HG02798 (cell line): ENCODE measurements at regions not wholly inside any gene's neighbourhood (a gene's known extent, or its start where the extent isn't known, plus 50 kb on each side); places are given as distances from the start of the nearest gene placed in this dataset.

Source experiments
- ATAC-seq: cut with Tn5 transposase; IDR thresholded peaks from one replicate; pipeline ENCODE4 v1.9.1; 2021; ENCODE audit warnings: mild to moderate bottlenecking; ENCODE audit not compliant: unreplicated experiment, poor library complexity

DNA sequence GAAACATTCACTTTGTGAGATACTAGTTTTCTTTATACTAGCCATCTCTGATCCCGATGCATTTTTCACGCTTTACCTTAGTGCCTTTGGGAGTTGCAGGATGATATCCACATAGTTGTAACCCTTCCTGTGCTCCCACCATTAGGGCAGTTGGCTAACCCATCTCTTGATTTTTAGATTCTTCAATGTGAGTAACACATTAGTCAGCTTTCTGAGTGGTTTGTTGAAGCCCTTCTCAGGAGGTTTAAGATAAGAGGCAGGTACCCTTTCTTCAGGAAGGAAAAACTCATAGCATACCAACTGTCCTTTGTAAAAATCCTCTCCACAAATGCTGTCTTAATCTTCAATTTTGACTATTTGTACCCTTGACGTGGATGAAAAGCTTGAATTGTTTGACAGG lies 392.3 kb downstream of the DMAC1 start:
- ATAC-seq, result no peak

DNA sequence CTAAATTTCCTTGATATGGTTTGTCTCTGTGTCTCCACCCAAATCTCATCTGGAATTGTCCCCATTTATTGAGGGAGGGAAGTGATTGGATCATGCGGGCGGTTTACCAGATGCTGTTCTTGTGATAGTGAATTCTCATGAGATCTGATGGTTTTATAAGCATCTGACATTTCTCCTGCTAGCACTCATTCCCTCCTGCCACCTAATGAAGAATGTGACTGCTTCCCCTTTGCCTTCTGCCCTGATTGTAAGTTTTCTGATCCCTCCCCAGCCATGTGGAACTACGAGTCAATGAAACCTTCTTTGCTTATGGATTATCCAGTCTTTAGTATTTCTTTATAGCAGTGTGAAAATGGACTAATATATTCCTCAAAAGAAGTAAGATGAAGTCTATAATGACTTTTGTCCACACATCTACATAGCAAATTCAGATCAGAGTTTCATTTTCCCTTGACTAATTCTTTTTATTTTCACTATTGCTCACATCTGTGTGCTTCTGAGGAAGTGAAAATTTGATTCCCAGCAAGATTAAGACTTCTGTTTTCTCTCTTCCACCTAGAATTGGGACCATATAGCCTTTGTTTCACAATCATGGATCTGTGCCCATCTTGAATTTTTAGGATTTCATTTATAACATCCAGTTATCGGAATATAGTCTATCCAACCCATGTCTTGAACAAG lies 393.5 kb downstream of the DMAC1 start:
- ATAC-seq, result peak; percentile 73

DNA sequence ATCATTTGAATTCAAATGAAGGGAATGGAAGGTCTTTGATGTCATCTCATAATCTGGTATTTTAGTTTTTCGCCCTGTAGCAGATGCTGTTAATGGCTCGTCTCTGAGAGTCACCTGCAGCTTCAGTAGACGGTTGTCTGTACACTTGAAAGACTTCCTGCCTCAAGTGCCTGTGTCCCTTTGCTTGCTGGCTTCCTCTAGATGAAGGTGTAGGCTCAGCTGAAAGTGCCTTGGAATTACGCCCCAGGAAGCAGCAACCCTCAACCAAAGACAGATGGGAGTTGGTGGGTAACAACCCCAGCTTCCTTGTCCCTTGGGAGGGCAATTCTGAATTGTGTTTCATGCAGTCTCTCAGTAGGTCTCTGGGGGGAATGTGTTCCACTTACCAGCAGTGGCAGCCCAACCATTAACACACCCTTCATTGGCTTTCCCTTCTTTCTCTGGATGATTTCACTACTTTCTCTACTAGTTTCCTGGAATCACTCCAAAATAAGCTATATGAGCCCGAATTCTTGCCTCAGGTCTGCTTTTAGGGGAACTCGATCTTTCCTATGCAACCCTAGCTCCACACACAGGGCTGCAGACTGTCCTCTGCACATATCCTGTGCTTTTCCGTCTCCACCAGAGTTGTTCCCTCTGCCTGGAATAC lies 395.6 kb downstream of the DMAC1 start:
- ATAC-seq, result no peak

DNA sequence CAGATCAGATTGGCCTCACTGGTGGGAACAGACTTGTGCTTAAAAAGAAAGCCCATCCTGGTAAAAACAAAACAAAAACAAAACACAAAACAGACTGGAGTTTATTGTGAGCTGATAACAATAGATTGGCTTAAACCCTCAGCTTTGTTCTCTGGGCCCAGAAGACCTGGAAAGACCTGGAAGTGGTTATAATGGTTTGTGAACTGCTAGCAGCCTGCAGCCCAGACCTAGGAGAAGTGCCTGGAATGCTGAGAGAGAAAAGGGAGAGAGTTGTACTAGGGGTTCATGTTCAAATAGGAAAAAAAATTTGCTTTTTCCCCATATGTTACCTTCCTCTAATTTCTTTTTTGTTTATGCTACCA lies 396.6 kb downstream of the DMAC1 start:
- no peak for ATAC-seq

DNA sequence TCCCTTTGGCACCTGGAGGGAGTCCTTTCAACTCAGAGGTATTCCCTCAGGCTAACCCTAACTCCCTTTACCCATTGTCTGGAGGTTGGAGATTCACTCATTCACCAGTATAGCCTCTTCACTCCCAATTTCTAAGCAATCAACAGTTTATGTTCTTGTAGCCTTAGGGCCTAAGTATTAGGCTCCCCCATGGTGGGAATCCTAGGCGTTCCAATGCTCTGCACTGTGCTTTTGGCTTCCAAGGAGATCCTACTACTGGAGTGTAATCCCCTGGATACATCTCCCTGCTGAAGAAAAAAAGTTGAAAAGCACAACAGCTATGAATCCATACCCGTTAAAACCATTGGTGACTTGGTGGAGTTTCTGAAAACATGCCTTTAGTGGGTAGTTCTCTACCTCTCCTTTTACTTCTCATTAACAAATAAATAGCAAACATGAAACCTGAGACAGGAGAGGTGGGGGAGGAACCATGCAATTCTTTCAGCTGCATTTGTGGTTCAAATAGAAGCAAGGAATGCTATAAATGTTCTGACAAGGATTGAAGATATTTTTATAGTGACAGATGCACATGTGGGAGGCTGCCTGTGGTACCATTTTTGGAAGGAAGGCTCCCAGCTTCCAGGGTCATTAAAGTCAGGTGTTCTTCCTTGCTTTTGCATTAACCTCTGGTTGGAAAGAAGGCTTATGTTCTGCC lies 397.1 kb downstream of the DMAC1 start:
- ATAC-seq, result no peak

DNA sequence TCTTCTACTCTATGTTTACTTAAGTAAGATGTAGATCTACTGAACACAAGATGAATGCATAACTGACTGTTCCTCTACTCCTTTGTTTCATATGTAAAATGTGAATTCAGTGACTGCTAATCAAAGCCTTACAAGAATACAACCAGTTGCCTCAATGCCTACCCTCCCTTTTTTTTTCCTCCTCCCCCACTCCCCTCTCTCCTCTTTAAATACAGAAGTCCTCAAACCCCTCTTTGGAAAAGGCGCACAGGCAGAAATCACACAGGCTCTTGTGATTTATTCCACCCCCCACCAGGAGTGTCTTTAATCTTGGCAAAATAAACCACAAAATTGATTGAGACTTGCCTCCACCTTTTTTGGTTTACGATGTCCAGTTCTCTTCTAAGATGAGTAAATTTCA lies 398.5 kb downstream of the DMAC1 start:
- ATAC-seq, result no peak

DNA sequence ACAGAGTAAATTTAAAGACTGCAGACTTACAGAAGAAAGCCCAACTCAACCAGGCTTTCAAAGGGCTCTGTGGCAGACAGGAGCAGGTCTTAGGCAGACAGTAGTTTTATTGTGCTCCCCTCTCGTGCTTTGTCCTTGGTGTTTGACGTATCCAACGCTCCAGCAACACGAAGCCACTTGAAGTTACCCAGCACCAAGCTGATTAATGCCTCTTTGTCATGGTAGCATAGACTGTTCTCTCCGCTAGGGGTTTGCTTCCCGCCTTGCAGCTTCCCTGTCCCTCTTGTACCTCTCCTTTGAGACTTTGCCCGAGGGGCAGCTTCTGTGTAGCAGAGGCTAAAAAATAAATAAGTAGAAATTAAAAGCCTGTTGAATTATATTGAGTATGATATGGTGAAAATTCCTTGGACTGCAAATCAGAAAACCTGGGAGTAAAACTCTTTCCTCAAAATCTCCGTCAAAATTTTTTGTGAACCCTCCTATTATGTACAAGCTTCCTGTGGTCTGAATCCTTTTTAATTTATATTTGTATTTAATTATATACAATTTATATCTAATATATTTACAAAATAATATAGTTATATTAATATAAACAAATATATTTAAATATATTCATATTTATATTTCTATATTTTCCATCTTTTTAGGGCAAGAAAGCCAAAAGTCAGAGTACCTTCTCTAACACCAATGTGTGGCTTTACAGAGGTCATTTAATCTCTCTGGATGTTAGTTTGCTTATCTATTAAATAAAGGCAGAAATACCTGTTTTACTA lies 405.4 kb downstream of the DMAC1 start:
- no peak for ATAC-seq

DNA sequence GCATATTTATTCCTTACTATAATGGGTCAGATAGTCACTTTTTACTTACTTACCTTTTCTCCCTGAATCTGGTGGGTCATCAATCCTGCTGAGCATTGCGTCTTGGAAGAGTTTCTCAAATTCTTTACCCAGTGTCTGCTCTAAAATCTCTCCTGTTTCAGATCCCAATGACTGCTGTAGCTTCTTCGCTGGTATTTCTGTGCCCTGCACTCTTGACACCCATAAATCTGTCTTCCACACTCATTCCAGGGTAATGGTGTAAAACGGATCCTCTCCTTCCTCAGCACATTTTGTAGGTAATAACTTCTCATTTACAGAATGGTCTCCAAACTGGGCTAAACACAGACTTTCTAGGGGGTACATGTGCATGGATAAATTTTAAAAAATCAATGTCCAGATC lies 407.4 kb downstream of the DMAC1 start:
- no peak for ATAC-seq

DNA sequence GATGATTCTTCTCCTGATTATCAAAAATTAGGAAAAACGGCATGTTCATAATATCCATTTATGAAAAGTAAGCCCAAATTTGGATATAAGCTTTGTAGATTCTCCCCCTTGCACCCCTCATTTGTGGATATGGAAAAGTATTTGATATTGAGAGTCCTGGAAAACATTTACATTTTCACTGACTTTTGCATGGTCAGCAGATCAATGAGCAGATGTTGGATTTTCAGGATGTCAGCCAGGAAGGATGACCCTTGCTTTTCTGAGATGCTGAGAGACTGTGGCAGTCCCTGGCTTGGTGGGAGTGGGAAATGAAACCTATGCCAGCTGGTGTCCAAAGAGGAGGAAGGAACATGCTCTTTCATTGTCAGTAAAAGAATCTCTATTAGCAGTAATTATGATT lies 410.8 kb downstream of the DMAC1 start:
- ATAC-seq, result no peak

DNA sequence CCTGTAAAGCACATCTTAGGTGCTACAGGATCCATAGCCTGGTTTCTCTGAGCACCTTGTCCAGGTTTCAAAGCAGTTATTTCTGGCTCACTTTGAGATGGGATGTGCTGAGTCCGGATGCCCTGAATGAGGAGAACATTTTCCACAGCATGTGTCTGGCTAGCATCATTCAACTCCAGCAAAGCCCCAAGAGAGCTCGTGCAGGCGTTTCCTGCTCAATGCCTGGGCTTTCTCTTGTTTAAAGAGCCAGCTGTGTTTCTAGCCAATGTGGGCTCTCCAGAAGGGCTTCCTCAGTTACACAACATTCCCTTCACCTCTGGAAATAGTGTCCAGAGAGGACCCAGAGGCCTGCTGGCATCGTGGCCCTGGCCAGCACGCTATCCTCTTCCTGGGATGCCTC lies 411.7 kb downstream of the DMAC1 start:
- no peak for ATAC-seq

DNA sequence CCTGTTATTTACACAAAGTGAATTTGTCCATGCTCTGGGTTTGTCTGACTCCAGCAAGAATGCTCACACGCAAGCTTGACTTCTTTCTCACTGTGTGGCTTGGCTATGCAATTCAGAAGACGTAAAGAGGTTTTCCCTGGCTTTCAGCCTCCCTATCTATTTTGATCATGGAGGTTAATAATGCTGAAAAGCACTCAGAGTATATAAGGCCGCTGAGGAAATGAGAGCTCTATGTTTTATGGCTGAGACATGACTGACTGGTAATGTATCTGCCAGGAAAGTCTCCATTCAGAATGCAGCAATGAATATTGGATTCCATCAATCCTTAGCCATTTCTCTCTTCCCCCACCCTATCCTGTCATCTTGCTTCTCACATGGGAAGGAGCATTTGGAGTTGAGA lies 417.3 kb downstream of the DMAC1 start:
- ATAC-seq, result no peak

DNA sequence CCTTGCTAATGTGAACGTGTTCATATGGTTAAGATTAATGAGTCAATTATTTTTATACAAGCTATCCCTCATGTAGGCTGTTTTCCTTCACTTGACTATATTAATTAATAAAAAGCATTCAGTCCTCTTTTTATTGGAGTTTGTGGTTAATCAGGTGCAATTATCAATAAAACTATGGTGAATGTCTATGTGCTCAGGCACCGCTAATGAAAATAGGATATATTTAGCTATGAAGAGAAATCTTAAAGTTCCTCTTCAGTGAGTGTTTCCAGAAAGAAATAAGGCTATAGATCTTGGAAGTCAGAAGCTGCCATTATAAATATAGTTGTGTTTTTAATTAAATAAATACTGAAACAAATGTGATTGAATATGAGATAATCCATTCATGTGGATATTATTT lies 422.1 kb downstream of the DMAC1 start:
- ATAC-seq, result no peak

DNA sequence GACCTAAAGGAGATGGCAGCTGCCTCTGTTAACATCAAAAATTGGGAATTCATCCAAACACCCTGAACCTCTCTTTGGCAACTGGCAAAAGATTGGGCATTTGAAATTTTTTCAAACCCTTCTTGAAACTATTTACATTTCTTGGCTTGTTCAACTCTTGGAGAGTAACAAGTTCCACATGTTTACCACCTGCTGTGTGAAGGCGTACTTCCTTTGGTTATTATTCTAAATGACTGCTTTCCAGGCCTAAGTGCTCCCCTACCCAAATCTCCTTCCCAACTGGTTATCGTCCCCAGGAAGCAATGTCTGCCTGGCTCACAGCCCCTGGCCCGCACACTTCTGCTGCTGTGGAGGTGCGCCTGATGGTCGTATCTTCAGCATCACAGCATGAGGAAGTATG lies 422.7 kb downstream of the DMAC1 start:
- no peak for ATAC-seq

DNA sequence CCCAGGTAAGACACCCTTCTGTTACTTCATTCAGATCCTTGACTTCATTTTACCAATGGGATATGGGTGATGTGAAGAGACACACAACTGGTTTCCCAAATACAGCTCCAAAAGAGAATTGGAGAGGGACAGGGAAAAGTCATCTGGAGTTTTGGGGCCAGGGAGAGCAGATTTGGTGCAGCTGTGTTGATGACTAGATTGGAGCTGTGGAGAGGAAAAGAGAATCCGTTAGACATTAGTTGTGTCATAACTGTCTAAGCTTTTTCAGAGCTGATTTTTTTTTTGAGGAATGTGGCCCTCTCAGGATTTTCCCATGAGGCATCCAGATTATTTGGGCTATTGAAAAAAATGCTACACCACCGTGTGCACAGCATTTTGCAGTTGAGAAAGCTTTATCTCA lies 423.4 kb downstream of the DMAC1 start:
- no peak for ATAC-seq

DNA sequence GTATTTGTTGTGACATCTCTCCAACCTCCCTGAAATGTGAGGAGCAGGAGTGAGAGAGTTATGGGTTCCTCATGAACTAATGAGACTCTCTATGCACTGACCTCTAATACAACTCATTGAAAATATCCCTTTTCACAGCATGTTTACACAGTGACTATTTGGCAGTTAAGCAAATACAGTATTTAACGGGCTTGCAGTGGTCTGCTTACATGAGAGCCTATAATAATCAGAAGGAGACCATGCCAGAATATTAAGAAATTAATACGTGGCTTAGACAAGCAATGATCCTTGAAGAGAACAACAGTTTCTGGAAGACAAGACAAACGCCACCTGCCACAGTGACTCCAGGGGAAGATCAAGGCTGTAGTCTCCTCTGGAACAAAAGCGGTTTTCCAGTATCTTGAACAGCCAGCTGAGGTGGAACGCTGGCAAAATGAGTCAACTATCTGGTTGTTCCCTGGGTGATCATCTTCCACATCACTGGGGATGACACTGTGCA lies 424.5 kb downstream of the DMAC1 start:
- ATAC-seq, result no peak

DNA sequence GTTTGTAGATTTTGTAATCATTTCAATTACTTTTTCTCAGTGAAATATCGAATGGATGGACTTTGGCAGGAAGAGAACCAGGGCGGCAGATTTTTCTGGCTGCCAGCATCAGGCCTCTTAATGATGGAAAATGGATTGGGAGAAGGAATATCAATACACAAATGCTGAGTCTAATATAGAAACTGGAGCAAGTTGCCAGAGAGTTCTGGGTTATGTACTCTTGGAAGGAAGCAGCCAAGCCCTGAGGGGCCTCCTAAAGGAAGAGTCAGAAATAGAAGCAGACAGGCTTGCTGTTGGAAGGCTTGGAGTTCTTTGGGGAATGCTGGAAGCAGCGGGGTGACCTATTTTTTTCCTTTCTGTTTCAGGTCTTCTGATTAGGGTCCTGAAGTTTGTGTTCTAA lies 428.6 kb downstream of the DMAC1 start:
- ATAC-seq, result no peak

DNA sequence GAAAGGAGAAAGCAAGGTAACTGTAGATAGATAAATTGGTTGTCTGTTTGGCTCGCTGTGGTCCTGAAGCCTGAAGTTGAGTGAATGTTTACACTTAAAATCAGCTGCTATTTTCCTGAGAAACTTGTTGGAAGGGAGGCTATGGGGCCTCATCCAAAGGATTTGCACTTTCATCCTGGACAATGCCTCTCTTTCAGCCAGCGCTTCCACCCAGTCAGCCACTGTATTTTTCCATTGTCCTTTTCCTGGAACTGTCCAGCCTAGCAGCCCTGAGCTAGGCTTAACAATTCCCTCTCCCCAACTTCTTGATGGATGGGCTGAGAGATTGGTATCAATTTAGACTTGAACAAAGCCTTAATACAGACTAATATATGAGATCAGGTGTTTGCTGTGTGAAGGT lies 429.2 kb downstream of the DMAC1 start:
- ATAC-seq, result no peak

DNA sequence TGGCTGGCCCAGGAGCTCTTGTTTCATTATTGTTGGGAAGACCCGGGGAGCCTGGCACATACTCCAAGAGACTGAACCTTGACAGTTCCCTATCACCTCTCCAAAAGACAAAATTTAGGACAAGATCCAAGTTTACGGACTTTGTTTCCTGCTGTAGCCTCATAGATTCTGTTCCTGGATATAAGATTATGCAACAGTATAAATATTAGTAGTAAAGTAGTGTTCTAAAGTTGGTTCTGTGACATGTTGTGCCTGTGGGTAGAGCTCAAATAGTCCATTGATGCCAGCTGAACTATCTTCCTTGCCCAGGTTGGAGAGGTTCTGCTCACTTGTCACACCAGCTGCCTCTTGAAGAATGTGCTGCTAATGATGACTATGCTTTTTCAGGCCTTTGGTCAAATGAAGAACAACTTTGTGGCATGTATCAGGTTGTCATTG lies 430.2 kb downstream of the DMAC1 start:
- ATAC-seq, result no peak

DNA sequence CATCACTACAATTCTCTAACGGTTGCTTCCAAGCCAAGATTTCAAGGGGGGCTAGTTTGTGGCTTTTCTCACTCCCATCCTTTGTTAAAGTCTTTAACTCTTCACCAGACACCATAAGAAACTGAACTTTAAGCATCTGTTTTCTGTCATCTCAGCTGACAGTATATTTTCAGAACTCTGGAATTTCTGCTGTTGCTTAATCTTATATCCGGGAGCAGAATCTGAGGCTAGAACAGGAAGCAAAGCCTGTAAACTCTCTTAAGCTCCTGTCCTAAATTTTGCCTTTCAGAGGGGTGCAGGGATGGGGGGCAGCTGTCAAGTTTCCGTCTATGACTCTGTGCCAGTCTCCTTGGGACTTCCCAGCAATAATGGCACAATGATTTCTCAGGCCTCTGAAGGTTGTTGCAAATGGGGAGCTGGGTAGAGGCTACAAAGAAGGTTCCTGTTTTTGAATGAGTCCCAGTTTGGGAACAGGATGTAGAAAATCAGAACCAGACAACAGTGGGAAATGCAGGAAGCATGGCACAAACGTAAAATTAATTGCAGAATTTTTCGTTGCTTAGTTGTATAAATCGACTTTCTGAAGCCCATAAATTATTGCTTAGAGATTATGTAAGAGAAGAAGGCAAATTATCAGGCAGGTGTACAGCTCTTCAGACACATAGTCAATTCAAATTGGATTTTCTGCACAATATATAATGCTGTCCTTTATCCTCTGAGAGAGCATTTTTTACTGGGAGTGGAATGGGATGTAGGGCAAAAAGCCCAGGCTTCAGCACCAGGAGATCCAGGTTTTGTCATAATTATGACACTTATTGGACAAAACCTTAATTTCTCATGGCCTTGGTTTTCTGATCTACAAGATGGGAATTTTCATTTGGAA lies 430.9 kb downstream of the DMAC1 start:
- no peak for ATAC-seq

DNA sequence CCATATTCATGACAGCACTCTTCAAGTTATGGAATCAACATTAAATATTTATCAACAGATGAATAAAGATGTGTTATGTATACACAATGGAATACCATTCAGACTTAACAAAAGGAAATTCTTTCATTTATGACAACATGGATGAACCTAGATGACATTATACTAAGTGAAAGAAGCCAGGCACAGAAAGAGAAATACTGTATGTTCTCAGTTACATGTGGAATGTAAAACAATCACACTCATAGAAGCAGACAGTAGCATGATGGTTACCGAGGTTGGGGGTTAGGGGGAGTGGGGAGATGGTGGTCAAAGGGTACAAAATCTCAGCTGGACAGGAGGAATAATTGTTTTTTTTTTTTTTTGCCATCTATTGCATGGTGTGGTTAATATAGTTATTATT lies 431.9 kb downstream of the DMAC1 start:
- ATAC-seq, result no peak
